DOHH2 (cell line): ENCODE measurements at regions not wholly inside any gene's neighbourhood (a gene's known extent, or its start where the extent isn't known, plus 50 kb on each side); places are given as distances from the start of the nearest gene placed in this dataset.

Experiments used
- H3F3A ChIP-seq: fragments of 200-600 bp; sonication (generic), shearing (Covaris generic); 2 replicates; pipeline ENCODE4 v1.6.0; 2016; ENCODE audit warnings: antibody characterized with exemption, mild to moderate bottlenecking; ENCODE audit not compliant: control insufficient read depth, insufficient read depth
- H3K27ac ChIP-seq: fragments of 200-600 bp; sonication (generic); 2 replicates; pipeline ENCODE4 v1.5.1; 2014; ENCODE audit warnings: low read depth, mild to moderate bottlenecking, low read length, moderate library complexity
- H3K27me3 ChIP-seq: fragments of 200-600 bp; sonication (generic); 2 replicates; pipeline ENCODE4 v1.6.1; 2014; ENCODE audit warnings: mild to moderate bottlenecking, low read length, mixed read lengths; ENCODE audit not compliant: control insufficient read depth
- H3K36me3 ChIP-seq: fragments of 200-600 bp; sonication (generic); 2 replicates; pipeline ENCODE4 v1.6.1; 2014; ENCODE audit warnings: mild to moderate bottlenecking, low read length, moderate library complexity, mixed read lengths; ENCODE audit not compliant: control insufficient read depth
- H3K4me1 ChIP-seq: fragments of 200-600 bp; sonication (generic); 2 replicates; pipeline ENCODE4 v1.6.1; 2014; ENCODE audit warnings: mild to moderate bottlenecking, low read length, mixed read lengths; ENCODE audit not compliant: control insufficient read depth
- H3K4me2 ChIP-seq: fragments of 200-600 bp; sonication (generic); 2 replicates; pipeline ENCODE4 v1.6.0; 2014; ENCODE audit warnings: mild to moderate bottlenecking, low read length, moderate library complexity
- H3K4me3 ChIP-seq: fragments of 200-600 bp; sonication (generic); 2 replicates; pipeline ENCODE4 v1.5.1; 2014; ENCODE audit warnings: mild to moderate bottlenecking, low read length, mixed read lengths
- H3K79me2 ChIP-seq: fragments of 200-600 bp; sonication (generic); 2 replicates; pipeline ENCODE4 v1.6.1; 2014; ENCODE audit warnings: mild to moderate bottlenecking, low read length, mixed read lengths; ENCODE audit not compliant: control insufficient read depth
- H3K9me2 ChIP-seq: fragments of 200-600 bp; sonication (generic); replicated peaks from 2 replicates; pipeline ENCODE4 v1.6.1; 2014; ENCODE audit warnings: mild to moderate bottlenecking, low read length, mixed read lengths; ENCODE audit not compliant: control insufficient read depth
- H3K9me3 ChIP-seq: fragments of 200-600 bp; sonication (generic); 2 replicates; pipeline ENCODE4 v1.6.1; 2014; ENCODE audit warnings: antibody characterized with exemption, low read length, mixed read lengths; ENCODE audit not compliant: control insufficient read depth, insufficient read depth
- H4K20me1 ChIP-seq: fragments of 200-600 bp; sonication (generic); 2 replicates; pipeline ENCODE4 v1.6.0; 2014; ENCODE audit warnings: low read depth, mild to moderate bottlenecking, antibody characterized with exemption, low read length, moderate library complexity; ENCODE audit not compliant: control insufficient read depth, insufficient read depth
- EZH2phosphoT487 ChIP-seq: fragments of 200-600 bp; sonication (generic); IDR thresholded peaks from 2 replicates; pipeline ENCODE4 v1.6.1; 2017; ENCODE audit warnings: borderline replicate concordance, mild to moderate bottlenecking, antibody characterized with exemption, low read length, moderate library complexity, mixed read lengths
- TF ChIP-seq, protein P1 (sequence below): fragments of 200-600 bp; sonication (generic); IDR thresholded peaks from one replicate; pipeline ENCODE4 v1.5.1; 2014; ENCODE audit warnings: antibody characterized with exemption, mild to moderate bottlenecking, low read depth, low read length; ENCODE audit not compliant: poor library complexity, severe bottlenecking

DNA sequence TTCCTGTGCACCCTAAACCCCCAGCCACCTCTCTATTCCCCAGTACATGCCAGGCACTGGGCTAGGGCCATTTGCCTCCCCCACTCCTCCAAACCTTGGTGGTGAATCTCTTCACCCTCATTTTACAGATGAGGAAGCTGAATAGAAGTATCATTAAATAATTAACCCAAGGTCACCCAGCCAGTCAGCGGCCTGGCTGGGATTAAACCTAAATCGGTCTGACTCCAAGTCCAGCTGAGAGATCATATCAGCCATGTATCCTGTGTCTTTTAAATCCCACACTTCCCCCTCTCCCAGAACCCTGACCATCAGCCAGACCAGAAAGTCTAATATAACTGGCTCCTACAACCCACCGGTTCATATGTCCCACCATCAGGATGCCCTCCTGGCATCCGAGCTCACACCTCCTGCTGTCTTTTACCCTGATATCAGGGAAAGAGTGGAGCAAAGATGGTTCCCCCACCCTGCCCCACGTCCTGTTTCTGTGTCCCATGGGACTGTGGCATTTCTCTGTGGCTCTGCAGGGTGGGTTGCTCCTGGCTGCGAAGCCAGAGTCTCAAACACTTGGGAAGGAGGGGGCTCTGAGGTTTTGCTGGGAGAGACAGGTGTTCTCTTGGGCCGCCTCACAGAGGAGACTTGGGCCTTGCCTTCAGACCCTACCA is 145.3 kb downstream of the VEGFA start:
- Histone ChIP-seq H3K4me3 (no peak overlapping the region), H3K4me1 (no peaks in the 10 kb centered on the region), H3F3A (no peaks in the 10 kb centered on the region; the same call in 1 of the 2 replicates), H3K36me3 (no peaks in the 10 kb centered on the region), H4K20me1 (no peaks in the 10 kb centered on the region), H3K9me3 (no peaks in the 10 kb centered on the region), H3K27ac (no peak overlapping the region), H3K4me2 (no peak overlapping the region), H3K27me3 (no peaks in the 10 kb centered on the region), H3K9me2 (no peaks in the 10 kb centered on the region), H3K79me2 (no peaks in the 10 kb centered on the region)
- TF ChIP-seq EZH2phosphoT487: no peak
- TF ChIP-seq, protein P1, sequence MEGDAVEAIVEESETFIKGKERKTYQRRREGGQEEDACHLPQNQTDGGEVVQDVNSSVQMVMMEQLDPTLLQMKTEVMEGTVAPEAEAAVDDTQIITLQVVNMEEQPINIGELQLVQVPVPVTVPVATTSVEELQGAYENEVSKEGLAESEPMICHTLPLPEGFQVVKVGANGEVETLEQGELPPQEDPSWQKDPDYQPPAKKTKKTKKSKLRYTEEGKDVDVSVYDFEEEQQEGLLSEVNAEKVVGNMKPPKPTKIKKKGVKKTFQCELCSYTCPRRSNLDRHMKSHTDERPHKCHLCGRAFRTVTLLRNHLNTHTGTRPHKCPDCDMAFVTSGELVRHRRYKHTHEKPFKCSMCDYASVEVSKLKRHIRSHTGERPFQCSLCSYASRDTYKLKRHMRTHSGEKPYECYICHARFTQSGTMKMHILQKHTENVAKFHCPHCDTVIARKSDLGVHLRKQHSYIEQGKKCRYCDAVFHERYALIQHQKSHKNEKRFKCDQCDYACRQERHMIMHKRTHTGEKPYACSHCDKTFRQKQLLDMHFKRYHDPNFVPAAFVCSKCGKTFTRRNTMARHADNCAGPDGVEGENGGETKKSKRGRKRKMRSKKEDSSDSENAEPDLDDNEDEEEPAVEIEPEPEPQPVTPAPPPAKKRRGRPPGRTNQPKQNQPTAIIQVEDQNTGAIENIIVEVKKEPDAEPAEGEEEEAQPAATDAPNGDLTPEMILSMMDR: no peak

DNA sequence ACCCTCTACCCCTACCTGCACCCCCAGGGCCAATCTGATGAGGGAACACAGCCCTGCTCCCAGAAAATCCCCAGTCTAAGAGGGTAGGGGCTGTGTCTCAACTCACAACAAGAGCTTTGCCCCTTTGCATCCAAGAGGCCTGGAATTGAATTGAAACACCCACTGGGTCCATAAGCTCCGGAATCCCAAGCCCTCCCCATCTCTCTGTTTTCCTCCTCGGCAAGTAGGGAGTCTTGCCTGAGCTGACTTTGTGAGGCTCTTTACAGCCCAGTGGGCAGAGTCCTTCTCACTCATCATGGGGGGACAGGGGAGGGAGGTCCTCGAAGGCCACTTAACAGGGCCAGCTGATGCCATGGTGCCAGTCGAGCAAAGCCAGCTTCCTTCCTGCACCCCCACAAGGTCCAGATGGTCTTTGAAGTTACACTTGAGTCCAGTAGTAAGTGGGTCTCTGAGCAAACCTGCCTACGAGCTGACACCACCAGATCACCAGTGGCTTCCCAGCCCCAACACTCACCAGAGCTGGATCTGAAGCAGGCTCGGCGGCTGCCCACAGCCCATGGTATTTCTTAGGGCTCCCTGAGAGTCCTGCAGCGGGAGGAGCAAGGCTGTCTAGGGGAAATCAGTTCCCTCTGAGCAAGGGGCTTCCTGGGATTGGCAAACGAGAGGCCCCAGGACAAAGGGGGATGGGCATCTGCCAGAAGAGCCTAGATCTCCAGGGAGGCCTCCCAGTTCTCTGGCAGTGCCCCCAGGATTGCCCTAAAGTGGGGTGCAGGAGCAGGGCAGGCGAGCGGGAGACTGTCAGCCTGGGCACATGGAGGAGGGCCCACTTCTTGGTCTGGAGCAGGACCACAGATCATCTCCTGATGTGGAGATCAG is 144.5 kb downstream of the VEGFA start:
- H3K27ac ChIP-seq: no peak overlapping the region
- no peak for TF ChIP-seq EZH2phosphoT487
- TF ChIP-seq, protein P1: no peak

DNA sequence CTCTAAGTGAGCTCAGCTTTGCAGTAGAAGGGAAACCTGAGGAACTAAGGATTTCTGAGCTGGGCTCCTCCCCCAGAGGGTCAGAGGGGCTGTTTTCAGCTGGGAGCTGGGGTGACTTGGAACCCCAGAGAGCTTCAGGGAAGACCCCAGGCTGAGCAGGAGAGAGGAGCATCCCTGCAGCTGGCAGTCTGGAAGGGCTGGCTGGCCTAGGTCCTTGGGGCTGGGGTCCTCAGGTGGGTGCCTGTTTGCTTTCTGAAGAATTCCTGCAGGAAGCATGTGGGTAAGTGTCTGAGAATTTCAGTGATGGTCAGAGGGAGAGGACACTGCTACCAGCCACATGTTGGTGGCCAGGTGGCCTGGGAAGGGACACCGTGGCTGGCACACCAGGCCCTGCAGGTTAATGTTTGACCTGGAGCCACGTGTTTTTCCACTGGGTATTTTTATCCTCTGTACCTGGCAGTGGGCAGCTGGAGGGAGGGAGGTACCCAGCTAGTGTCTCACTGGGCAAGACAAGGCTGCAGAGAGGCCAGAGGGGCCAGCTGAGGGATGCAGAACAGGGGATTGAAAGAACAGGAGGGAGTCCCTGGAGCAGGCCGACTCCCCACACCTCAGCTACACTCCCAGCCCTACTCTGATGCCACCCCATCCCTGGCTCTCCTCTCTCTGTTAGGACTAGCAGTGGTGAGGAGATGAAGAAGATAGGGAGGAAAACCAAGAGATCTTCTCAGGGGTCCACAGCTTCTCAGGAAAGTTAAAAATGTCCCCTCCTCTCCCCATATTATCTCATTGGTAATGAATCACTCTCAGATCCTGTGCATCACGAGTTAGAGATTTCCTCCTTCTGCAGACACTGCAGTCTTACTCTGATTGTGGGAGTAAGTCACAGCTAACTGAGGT is 143.6 kb downstream of the VEGFA start:
- H3K4me1 ChIP-seq: no peaks in the 10 kb centered on the region
- H3K9me2 ChIP-seq: no peaks in the 10 kb centered on the region
- no peaks in the 10 kb centered on the region for H3K9me3 ChIP-seq

More for the DNA sequence above, 144.5 kb downstream of the VEGFA start:
- Histone ChIP-seq H3K79me2 (no peaks in the 10 kb centered on the region), H3K4me2 (no peak overlapping the region), H3K4me1 (no peaks in the 10 kb centered on the region), H3K9me2 (no peaks in the 10 kb centered on the region), H3K9me3 (no peaks in the 10 kb centered on the region), H3F3A (no peaks in the 10 kb centered on the region; the same call in 1 of the 2 replicates), H4K20me1 (no peaks in the 10 kb centered on the region), H3K4me3 (no peak overlapping the region), H3K27me3 (no peaks in the 10 kb centered on the region), H3K36me3 (no peaks in the 10 kb centered on the region)

More for the DNA sequence above, 143.6 kb downstream of the VEGFA start:
- TF ChIP-seq, protein P1: no peak
- TF ChIP-seq EZH2phosphoT487: no peak
- no peaks in the 10 kb centered on the region for H4K20me1 ChIP-seq
- H3K4me2 ChIP-seq: no peak overlapping the region
- no peaks in the 10 kb centered on the region; the same call in 1 of the 2 replicates for H3F3A ChIP-seq
- no peaks in the 10 kb centered on the region for H3K79me2 ChIP-seq
- H3K27me3 ChIP-seq: no peaks in the 10 kb centered on the region
- no peak overlapping the region for H3K27ac ChIP-seq
- H3K36me3 ChIP-seq: no peaks in the 10 kb centered on the region
- H3K4me3 ChIP-seq: no peak overlapping the region
